Neuronal stem cell (in vitro differentiated cells): ENCODE measurements at regions not wholly inside any gene's neighbourhood (a gene's known extent, or its start where the extent isn't known, plus 50 kb on each side); places are given as distances from the start of the nearest gene placed in this dataset.

Experiments used
- DNase-seq: peaks from one replicate; pipeline ENCODE4 v3.0.0-alpha.2; 2013; ENCODE audit warnings: low spot score
- H2AFZ ChIP-seq: one replicate; pipeline ENCODE4 v1.6.1; 2013; ENCODE audit warnings: mild to moderate bottlenecking, low read length, inconsistent platforms
- H2AK5ac ChIP-seq: 2 replicates; pipeline ENCODE4 v1.6.1; 2013; ENCODE audit warnings: low read depth, mild to moderate bottlenecking, inconsistent platforms, low read length, moderate library complexity, mixed read lengths
- H2BK120ac ChIP-seq: 2 replicates; pipeline ENCODE4 v1.6.1; 2013; ENCODE audit warnings: low read depth, mild to moderate bottlenecking, inconsistent platforms, low read length, moderate library complexity, mixed read lengths
- H2BK12ac ChIP-seq: one replicate; pipeline ENCODE4 v1.6.1; 2013; ENCODE audit warnings: low read length, inconsistent platforms
- H2BK15ac ChIP-seq: 2 replicates; pipeline ENCODE4 v1.6.1; 2013; ENCODE audit warnings: mild to moderate bottlenecking, low read length, inconsistent platforms, mixed read lengths
- H2BK5ac ChIP-seq: one replicate; pipeline ENCODE4 v1.6.1; 2013; ENCODE audit warnings: inconsistent platforms, mild to moderate bottlenecking, low read length, moderate library complexity
- H3K14ac ChIP-seq: one replicate; pipeline ENCODE4 v1.6.1; 2013; ENCODE audit warnings: low read length, inconsistent platforms
- H3K18ac ChIP-seq: 2 replicates; pipeline ENCODE4 v1.6.1; 2013; ENCODE audit warnings: low read length, inconsistent platforms
- H3K23ac ChIP-seq: 2 replicates; pipeline ENCODE4 v1.6.1; 2013; ENCODE audit warnings: low read depth, mild to moderate bottlenecking, mixed read lengths, low read length, inconsistent platforms; ENCODE audit not compliant: poor library complexity
- H3K27ac ChIP-seq: replicated peaks from 3 replicates; pipeline ENCODE4 v1.5.1; 2013; ENCODE audit warnings: low read length, inconsistent platforms
- H3K27me3 ChIP-seq, 3 experiments: 2 replicates each; pipeline ENCODE4 v1.6.1; 2013; ENCODE audit warnings: low read length in 3 of 3, mild to moderate bottlenecking in 2 of 3, inconsistent platforms in 1 of 3, low read depth in 1 of 3, mixed read lengths in 1 of 3, moderate library complexity in 1 of 3; ENCODE audit not compliant: control insufficient read depth in 3 of 3, insufficient read depth in 3 of 3
- H3K36me3 ChIP-seq, 2 donors: replicated peaks in 1 of 2; 2 replicates each; pipeline ENCODE4 v1.6.1; 2013; ENCODE audit warnings: low read length in 2 of 2; ENCODE audit not compliant: control insufficient read depth in 2 of 2, insufficient read depth in 2 of 2
- H3K4ac ChIP-seq: 2 replicates; pipeline ENCODE4 v1.6.1; 2013; ENCODE audit warnings: inconsistent platforms, mild to moderate bottlenecking, low read length, moderate library complexity
- H3K4me1 ChIP-seq, 2 donors: 1 replicate in 1 of 2; 2 replicates in 1 of 2; pipeline ENCODE4 v1.6.1; 2013; ENCODE audit warnings: low read length in 2 of 2, low read depth in 1 of 2; ENCODE audit not compliant: control insufficient read depth in 2 of 2, insufficient read depth in 1 of 2
- H3K4me2 ChIP-seq: one replicate; pipeline ENCODE4 v1.6.1; 2013; ENCODE audit warnings: mild to moderate bottlenecking, low read length, inconsistent platforms; ENCODE audit not compliant: insufficient read depth, poor library complexity, severe bottlenecking
- H3K4me3 ChIP-seq, 2 donors: 2 replicates each; pipeline ENCODE4 v1.5.1; 2013; ENCODE audit warnings: low read length in 2 of 2, mild to moderate bottlenecking in 2 of 2, inconsistent platforms in 1 of 2, moderate library complexity in 1 of 2
- H3K79me1 ChIP-seq: one replicate; pipeline ENCODE4 v1.6.1; 2013; ENCODE audit warnings: low read depth, mild to moderate bottlenecking, inconsistent platforms, low read length, moderate library complexity
- H3K9ac ChIP-seq: one replicate; pipeline ENCODE4 v1.6.1; 2013; ENCODE audit warnings: mild to moderate bottlenecking, low read depth, low read length, inconsistent platforms; ENCODE audit not compliant: poor library complexity
- H3K9me3 ChIP-seq, 2 donors: replicated peaks in 1 of 2; 2 replicates each; pipeline versions ENCODE3 to v1.6.1; 2013; ENCODE audit warnings: low read length in 2 of 2, mild to moderate bottlenecking in 2 of 2, inconsistent platforms in 1 of 2, low read depth in 1 of 2, mixed read lengths in 1 of 2, moderate library complexity in 1 of 2; ENCODE audit not compliant: control insufficient read depth in 2 of 2, insufficient read depth in 1 of 2
- H4K8ac ChIP-seq: one replicate; pipeline ENCODE4 v1.6.1; 2013; ENCODE audit warnings: low read depth, mild to moderate bottlenecking, inconsistent platforms, low read length, moderate library complexity
- H4K91ac ChIP-seq: one replicate; pipeline ENCODE4 v1.6.1; 2013; ENCODE audit warnings: low read length, low read depth, mild to moderate bottlenecking, inconsistent platforms; ENCODE audit not compliant: poor library complexity
- WGBS, 2 donors: extraction: QIAGEN DNeasy Blood & Tissue Kit; methylation state at CpG; one replicate each; pipeline ENCODE4 v1.1.7; 2013; ENCODE audit warnings: missing lambda C conversion rate in 2 of 2, mixed read lengths in 1 of 2; ENCODE audit not compliant: insufficient read length in 2 of 2, insufficient replicate concordance in 1 of 2; ENCODE audit errors: extremely low coverage in 2 of 2; 5-methylcytosine and 5-hydroxymethylcytosine counted together

GRCh38 chr2:6635296-6635695 lies 230.4 kb downstream of the CMPK2 start:
- Histone ChIP-seq H4K91ac (no peak overlapping the region), H2BK5ac (no peak overlapping the region), H4K8ac (no peak overlapping the region), H2BK120ac (no peak overlapping the region), H3K23ac (no peak overlapping the region), H3K9ac (no peak overlapping the region), H3K36me3 (no peaks in the 10 kb centered on the region), H3K4me1 (peaks cover 4 to 10% of the 10 kb centered on the region in 2 donors), H2BK15ac (no peak overlapping the region), H3K27ac (no peak overlapping the region), H3K9me3 (peaks cover 2 to 7% of the 10 kb centered on the region in 2 donors), H3K14ac (no peak overlapping the region), H3K4me3 (no peak overlapping the region), H3K4ac (no peak overlapping the region), H3K18ac (no peak overlapping the region), H3K4me2 (no peak overlapping the region), H3K79me1 (no peaks in the 10 kb centered on the region), H2AK5ac (no peak overlapping the region), H2BK12ac (no peak overlapping the region), H3K27me3 (no peaks in the 10 kb centered on the region), H2AFZ (no peak overlapping the region)
- no CpG with 5 or more reads among the region's 1 CpG for WGBS, 2 donors
- DNase-seq: no peak

DNA sequence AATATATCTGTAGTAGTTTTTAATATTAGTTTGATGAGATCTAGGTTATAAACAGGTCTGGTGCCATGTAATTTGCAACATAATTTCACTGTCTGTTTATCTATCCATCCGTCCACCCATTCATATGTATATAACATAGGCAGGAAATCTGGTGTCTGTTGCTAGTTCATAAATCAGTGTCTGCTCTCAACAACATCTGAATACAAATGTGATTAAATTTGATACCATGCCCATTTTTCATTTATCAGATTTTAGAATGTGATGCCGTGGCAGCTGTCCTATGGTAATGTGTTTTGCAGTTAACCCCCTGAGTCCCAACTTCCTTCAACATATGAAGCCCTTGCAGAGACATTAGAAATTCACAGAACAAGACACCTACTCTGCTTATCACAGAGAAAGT lies 228.4 kb downstream of the CMPK2 start:
- Histone ChIP-seq H3K27ac (no peak overlapping the region), H2AK5ac (no peak overlapping the region), H4K91ac (no peak overlapping the region), H3K79me1 (no peaks in the 10 kb centered on the region), H3K4me1 (peaks cover 8 to 18% of the 10 kb centered on the region in 2 donors), H3K9ac (no peak overlapping the region), H3K4ac (no peak overlapping the region), H3K36me3 (no peaks in the 10 kb centered on the region), H4K8ac (no peak overlapping the region), H2BK12ac (no peak overlapping the region), H2BK15ac (no peak overlapping the region), H2BK120ac (no peak overlapping the region), H3K23ac (no peak overlapping the region), H3K18ac (no peak overlapping the region), H3K9me3 (peaks cover 2 to 7% of the 10 kb centered on the region in 2 donors), H2BK5ac (no peak overlapping the region), H3K4me2 (no peak overlapping the region), H3K27me3 (no peaks in the 10 kb centered on the region), H3K4me3 (no peak overlapping the region), H2AFZ (peak overlapping the region; percentile 58), H3K14ac (no peak overlapping the region)
- DNase-seq: no peak
- WGBS, 2 donors: no CpG with 5 or more reads among the region's 2 CpGs

DNA sequence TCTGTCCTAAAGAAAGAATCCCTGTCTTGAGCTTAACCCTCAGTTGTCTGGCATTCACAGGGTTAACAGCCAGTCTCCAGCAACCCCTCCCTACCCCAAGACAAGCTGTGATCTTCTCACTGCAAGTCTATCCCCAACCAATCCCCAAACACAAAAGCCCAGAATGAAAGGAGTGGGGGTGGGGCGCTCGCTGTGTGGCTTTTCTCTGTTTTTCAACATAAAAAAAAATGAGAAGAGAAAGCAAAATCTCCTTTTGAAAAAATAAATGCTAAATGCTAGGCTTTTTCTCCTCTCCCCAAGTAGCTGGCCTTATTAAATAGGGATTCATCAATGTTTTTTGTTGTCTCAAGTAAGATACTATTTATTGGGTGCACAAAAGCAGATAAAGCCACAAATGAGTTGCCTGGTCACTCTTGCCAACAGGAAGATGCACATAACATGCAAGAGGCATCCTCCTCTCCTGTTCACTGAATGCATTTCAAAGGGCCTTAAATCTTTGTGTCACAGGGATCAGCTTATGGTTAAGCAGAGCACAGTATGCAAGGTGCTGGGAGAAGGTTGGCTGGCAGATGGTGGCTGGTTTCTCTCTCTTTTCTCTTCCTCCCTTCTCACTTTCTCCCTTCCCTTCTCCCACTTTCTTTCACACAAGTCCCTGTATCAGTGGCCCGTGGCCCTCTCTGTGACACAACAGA lies 225.6 kb downstream of the CMPK2 start:
- H2BK12ac ChIP-seq: no peak overlapping the region
- peak overlapping the region in 1 of 2 donors; percentile 21 for H3K4me3 ChIP-seq
- no peak overlapping the region for H3K4me2 ChIP-seq
- no peak overlapping the region for H3K23ac ChIP-seq
- peak overlapping the region; percentile 79 for H3K18ac ChIP-seq
- no peaks in the 10 kb centered on the region for H3K27me3 ChIP-seq
- no peaks in the 10 kb centered on the region for H3K79me1 ChIP-seq
- WGBS, 2 donors: no CpG with 5 or more reads among the region's 3 CpGs
- no peak overlapping the region for H2BK15ac ChIP-seq
- no peak overlapping the region for H3K14ac ChIP-seq
- peaks cover 8 to 18% of the 10 kb centered on the region in 2 donors for H3K4me1 ChIP-seq
- H3K9ac ChIP-seq: no peak overlapping the region
- peak; percentile 81 for DNase-seq
- no peak overlapping the region for H4K8ac ChIP-seq
- peak overlapping the region; percentile 73 for H2AFZ ChIP-seq
- H3K27ac ChIP-seq: peak overlapping the region; percentile 98
- peak overlapping the region; percentile 69 for H2BK120ac ChIP-seq
- H3K9me3 ChIP-seq: peaks cover 2 to 7% of the 10 kb centered on the region in 2 donors
- no peak overlapping the region for H3K4ac ChIP-seq
- H4K91ac ChIP-seq: no peak overlapping the region
- H2BK5ac ChIP-seq: no peak overlapping the region
- no peak overlapping the region for H2AK5ac ChIP-seq
- H3K36me3 ChIP-seq: no peaks in the 10 kb centered on the region

- Histone ChIP-seq H3K4ac (no peak overlapping the region), H2AK5ac (no peak overlapping the region), H3K9me3 (peaks cover 2 to 7% of the 10 kb centered on the region in 2 donors), H3K14ac (no peak overlapping the region), H2BK12ac (no peak overlapping the region), H2BK5ac (no peak overlapping the region), H4K91ac (no peak overlapping the region), H3K18ac (peak overlapping the region; percentile 79), H4K8ac (no peak overlapping the region), H3K27me3 (no peaks in the 10 kb centered on the region), H3K27ac (peak overlapping the region; percentile 98), H3K79me1 (no peaks in the 10 kb centered on the region), H3K23ac (no peak overlapping the region), H3K9ac (no peak overlapping the region), H3K4me3 (no peak overlapping the region), H2BK120ac (peak overlapping the region; percentile 69), H2AFZ (peak overlapping the region; percentile 73), H3K4me2 (no peak overlapping the region), H3K36me3 (no peaks in the 10 kb centered on the region), H2BK15ac (no peak overlapping the region), H3K4me1 (peaks cover 8 to 18% of the 10 kb centered on the region in 2 donors)
- no CpG with 5 or more reads among the region's 1 CpG for WGBS, 2 donors
- no peak for DNase-seq
Measured at GRCh38 chr2:6640621-6641015, 225.1 kb downstream of the CMPK2 start.
